ENCODE measurements at regions not wholly inside any gene's neighbourhood (a gene's known extent, or its start where the extent isn't known, plus 50 kb on each side); places are given as distances from the start of the nearest gene placed in this dataset.

DNA sequence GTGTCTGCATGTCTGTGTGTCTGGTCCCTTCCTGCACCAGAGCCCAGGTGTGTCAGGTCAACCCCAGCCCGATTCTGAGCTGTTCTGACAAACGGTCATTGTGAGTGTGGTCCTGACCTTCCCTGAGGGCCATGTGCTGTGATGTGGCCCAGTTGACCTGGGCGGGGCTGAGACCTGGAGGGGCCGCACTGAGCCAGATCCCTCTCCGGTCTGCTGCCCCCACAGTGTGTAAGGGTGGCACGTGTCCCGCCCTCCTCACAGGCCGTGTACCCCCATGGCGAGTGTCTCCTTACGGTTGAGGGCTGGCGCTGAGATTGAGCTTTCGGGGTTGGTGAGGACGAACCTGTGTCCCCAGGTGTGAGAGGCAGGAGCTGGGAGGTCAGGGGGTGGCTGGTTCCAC lies 136.5 kb downstream of the MRPL36 start:
- no peak overlapping the region for H3K4me2 ChIP-seq (ENCODE audit: low read length)
- H3K4me3 ChIP-seq (ENCODE audit: low read length), result no peak overlapping the region
- H3K4me1 ChIP-seq (ENCODE audit: control insufficient read depth, insufficient read depth, low read length), result no peaks in the 10 kb centered on the region
- no peaks in the 10 kb centered on the region for H3K9me3 ChIP-seq (replicated peaks; ENCODE audit: low read length)
- H3K27me3 ChIP-seq (ENCODE audit: control insufficient read depth, insufficient read depth, low read length), result peaks cover 75% of the 10 kb centered on the region
- H3K36me3 ChIP-seq (ENCODE audit: insufficient read depth, low read length), result no peaks in the 10 kb centered on the region
- H3K9ac ChIP-seq (ENCODE audit: low read depth, low read length), result no peak overlapping the region

DNA sequence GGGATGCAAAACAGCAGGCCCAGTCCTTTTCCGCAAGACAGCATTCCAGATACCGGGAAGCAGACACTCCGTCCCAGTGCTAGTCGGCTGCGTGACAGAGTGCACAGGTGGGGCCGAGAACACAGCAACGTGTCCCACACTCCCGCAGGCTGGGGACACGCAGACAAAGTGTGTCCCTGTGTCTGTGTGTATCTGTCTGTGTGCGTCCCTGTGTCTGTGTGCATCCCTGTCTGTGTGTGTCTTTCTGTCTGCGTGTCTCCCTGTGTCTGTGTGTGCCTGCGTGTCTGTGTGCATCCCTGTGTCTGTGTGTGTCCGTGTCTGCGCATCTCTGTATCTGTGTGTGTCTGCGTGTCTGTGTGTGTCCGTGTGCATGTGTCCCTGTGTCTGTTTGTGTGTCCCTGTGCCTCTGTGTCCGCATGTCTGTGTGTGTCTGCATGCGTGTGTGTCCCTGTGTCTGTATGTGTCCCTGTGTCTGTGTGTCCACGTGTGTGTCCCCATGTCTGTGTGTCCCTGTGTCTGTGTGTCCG lies 137.0 kb downstream of the MRPL36 start:
- Histone ChIP-seq H3K36me3 (ENCODE audit: insufficient read depth, low read length) (no peaks in the 10 kb centered on the region), H3K4me3 (ENCODE audit: low read length) (no peak overlapping the region), H3K4me1 (ENCODE audit: control insufficient read depth, insufficient read depth, low read length) (no peaks in the 10 kb centered on the region), H3K27me3 (ENCODE audit: control insufficient read depth, insufficient read depth, low read length) (peaks cover 73% of the 10 kb centered on the region), H3K4me2 (ENCODE audit: low read length) (no peak overlapping the region), H3K9me3 (replicated peaks; ENCODE audit: low read length) (no peaks in the 10 kb centered on the region), H3K9ac (ENCODE audit: low read depth, low read length) (no peak overlapping the region)

DNA sequence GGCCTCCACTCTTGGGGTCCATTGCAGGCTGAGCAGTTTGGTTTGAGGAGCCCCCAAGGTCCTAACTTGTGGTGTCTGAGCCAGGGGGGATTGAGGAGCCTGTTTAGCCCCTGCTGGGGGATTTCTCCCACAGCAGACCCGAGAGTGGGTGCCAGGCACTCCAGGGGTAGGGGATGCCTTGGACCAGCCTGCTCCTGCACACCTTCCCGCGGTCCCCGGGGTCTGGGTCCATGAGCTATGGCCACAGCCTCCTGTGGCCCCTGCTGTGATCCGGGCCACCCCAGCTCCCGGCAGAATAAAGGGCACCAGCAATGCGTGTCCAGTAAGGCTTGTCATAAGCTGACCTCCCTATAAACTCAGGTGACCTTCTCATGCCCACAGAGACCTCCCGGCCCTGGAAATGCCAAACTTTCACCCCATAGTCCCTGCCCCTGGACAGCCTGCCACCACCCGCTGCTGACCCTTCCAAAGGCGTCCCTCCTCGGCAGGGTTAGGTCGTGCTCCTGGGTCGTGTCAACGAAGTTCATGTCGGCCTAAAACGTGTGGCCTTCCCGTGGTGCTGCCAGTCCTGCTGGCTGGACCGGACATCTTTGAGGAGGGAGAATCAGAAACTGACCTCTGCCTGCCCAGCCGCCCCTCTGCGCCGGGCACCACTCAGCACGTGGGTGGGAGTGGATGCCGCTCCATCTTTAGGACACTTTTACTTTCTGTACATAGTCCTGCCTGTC lies 137.6 kb downstream of the MRPL36 start:
- no peak overlapping the region for H3K9ac ChIP-seq (ENCODE audit: low read depth, low read length)
- no peak overlapping the region for H3K4me3 ChIP-seq (ENCODE audit: low read length)
- H3K4me2 ChIP-seq (ENCODE audit: low read length), result no peak overlapping the region
- no peaks in the 10 kb centered on the region for H3K9me3 ChIP-seq (replicated peaks; ENCODE audit: low read length)
- H3K36me3 ChIP-seq (ENCODE audit: insufficient read depth, low read length), result no peaks in the 10 kb centered on the region
- H3K27me3 ChIP-seq (ENCODE audit: control insufficient read depth, insufficient read depth, low read length), result peaks cover 76% of the 10 kb centered on the region
- no peaks in the 10 kb centered on the region for H3K4me1 ChIP-seq (ENCODE audit: control insufficient read depth, insufficient read depth, low read length)

GRCh38 chr5:1661311-1661710 lies 137.6 kb upstream of the LPCAT1 start:
- Histone ChIP-seq H3K4me2 (ENCODE audit: low read length) (no peak overlapping the region), H3K9me3 (replicated peaks; ENCODE audit: low read length) (no peaks in the 10 kb centered on the region), H3K27me3 (ENCODE audit: control insufficient read depth, insufficient read depth, low read length) (peaks cover 76% of the 10 kb centered on the region), H3K36me3 (ENCODE audit: insufficient read depth, low read length) (no peaks in the 10 kb centered on the region), H3K4me3 (ENCODE audit: low read length) (no peak overlapping the region), H3K9ac (ENCODE audit: low read depth, low read length) (no peak overlapping the region), H3K4me1 (ENCODE audit: control insufficient read depth, insufficient read depth, low read length) (no peaks in the 10 kb centered on the region)

DNA sequence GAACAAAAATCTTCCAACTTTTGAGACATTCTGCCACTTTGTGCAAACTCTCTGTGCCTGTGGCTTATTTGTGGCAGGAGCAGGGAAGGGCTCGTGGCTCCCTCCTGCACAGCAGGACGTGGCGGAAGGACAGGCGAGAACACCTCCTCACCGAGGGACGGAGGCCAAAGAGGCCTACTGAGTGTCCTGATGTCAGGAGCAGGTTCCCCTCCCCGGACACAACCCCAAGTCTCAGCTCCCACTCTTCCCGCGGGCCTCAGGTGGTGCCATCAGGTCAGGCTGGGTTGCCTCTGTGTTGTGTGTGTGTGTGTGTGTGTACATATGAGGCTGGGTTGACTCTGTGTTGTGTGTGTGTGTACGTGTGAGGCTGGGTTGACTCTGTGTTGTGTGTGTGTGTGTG lies 136.8 kb upstream of the LPCAT1 start:
- Histone ChIP-seq H3K9ac (ENCODE audit: low read depth, low read length) (no peak overlapping the region), H3K4me2 (ENCODE audit: low read length) (no peak overlapping the region), H3K27me3 (ENCODE audit: control insufficient read depth, insufficient read depth, low read length) (peaks cover 75% of the 10 kb centered on the region)

GRCh38 chr5:1660001-1660400 lies 136.2 kb upstream of the LPCAT1 start:
- peaks cover 75% of the 10 kb centered on the region for H3K27me3 ChIP-seq (ENCODE audit: control insufficient read depth, insufficient read depth, low read length)
- H3K4me3 ChIP-seq (ENCODE audit: low read length), result no peak overlapping the region
- no peaks in the 10 kb centered on the region for H3K9me3 ChIP-seq (replicated peaks; ENCODE audit: low read length)
- no peaks in the 10 kb centered on the region for H3K4me1 ChIP-seq (ENCODE audit: control insufficient read depth, insufficient read depth, low read length)
- H3K36me3 ChIP-seq (ENCODE audit: insufficient read depth, low read length), result no peaks in the 10 kb centered on the region
- H3K4me2 ChIP-seq (ENCODE audit: low read length), result no peak overlapping the region
- no peak overlapping the region for H3K9ac ChIP-seq (ENCODE audit: low read depth, low read length)

More for the DNA sequence above, 136.8 kb upstream of the LPCAT1 start:
- H3K4me1 ChIP-seq (ENCODE audit: control insufficient read depth, insufficient read depth, low read length), result no peaks in the 10 kb centered on the region
- H3K36me3 ChIP-seq (ENCODE audit: insufficient read depth, low read length), result no peaks in the 10 kb centered on the region
- no peaks in the 10 kb centered on the region for H3K9me3 ChIP-seq (replicated peaks; ENCODE audit: low read length)
- H3K4me3 ChIP-seq (ENCODE audit: low read length), result no peak overlapping the region

GRCh38 chr5:1659100-1659981 lies 135.6 kb upstream of the LPCAT1 start:
- no peaks in the 10 kb centered on the region for H3K4me1 ChIP-seq (ENCODE audit: control insufficient read depth, insufficient read depth, low read length)
- no peak overlapping the region for H3K4me3 ChIP-seq (ENCODE audit: low read length)
- H3K36me3 ChIP-seq (ENCODE audit: insufficient read depth, low read length), result no peaks in the 10 kb centered on the region
- H3K4me2 ChIP-seq (ENCODE audit: low read length), result no peak overlapping the region
- no peaks in the 10 kb centered on the region for H3K9me3 ChIP-seq (replicated peaks; ENCODE audit: low read length)
- no peak overlapping the region for H3K9ac ChIP-seq (ENCODE audit: low read depth, low read length)
- peaks cover 72% of the 10 kb centered on the region for H3K27me3 ChIP-seq (ENCODE audit: control insufficient read depth, insufficient read depth, low read length)

- H3K27me3 ChIP-seq (ENCODE audit: control insufficient read depth, insufficient read depth, low read length), result peaks cover 72% of the 10 kb centered on the region
Measured at GRCh38 chr5:1658665-1659064, 134.9 kb upstream of the LPCAT1 start.

DNA sequence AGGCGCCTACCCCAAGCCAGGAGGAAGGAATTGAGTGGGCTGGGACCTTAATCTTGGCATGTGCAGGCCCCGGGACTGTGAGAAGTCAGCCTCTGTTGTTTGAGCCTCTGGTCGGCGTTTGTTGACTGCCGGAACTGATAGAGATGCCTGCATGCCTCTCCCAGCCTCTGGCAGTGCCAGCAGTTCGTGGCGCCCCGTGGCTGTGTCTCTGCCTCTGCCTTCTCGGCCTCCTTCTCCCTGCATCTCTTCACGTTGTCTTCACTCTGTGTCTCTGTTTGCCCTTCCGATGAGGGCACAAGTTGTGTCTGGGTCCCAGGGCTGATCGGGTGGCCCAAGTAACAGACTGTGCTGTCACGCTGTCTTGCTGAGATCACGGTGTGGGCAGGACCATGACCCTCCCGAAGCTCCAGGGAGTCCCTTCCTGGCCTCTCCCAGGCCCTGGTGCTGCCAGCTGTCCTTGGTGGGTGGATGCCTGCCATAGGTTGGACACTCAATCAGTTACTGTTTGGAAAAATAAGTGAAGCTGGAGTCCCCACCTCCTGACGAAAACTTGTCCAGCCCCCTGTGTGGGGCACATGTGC lies 133.5 kb upstream of the LPCAT1 start:
- H3K9ac ChIP-seq (ENCODE audit: low read depth, low read length), result no peak overlapping the region
- H3K4me1 ChIP-seq (ENCODE audit: control insufficient read depth, insufficient read depth, low read length), result no peaks in the 10 kb centered on the region
- peaks cover 79% of the 10 kb centered on the region for H3K27me3 ChIP-seq (ENCODE audit: control insufficient read depth, insufficient read depth, low read length)
- no peaks in the 10 kb centered on the region for H3K36me3 ChIP-seq (ENCODE audit: insufficient read depth, low read length)
- no peaks in the 10 kb centered on the region for H3K9me3 ChIP-seq (replicated peaks; ENCODE audit: low read length)
- no peak overlapping the region for H3K4me3 ChIP-seq (ENCODE audit: low read length)
- H3K4me2 ChIP-seq (ENCODE audit: low read length), result no peak overlapping the region

More at GRCh38 chr5:1658665-1659064, 134.9 kb upstream of the LPCAT1 start:
- Histone ChIP-seq H3K9me3 (replicated peaks; ENCODE audit: low read length) (no peaks in the 10 kb centered on the region), H3K9ac (ENCODE audit: low read depth, low read length) (no peak overlapping the region), H3K4me2 (ENCODE audit: low read length) (no peak overlapping the region), H3K36me3 (ENCODE audit: insufficient read depth, low read length) (no peaks in the 10 kb centered on the region), H3K4me3 (ENCODE audit: low read length) (no peak overlapping the region), H3K4me1 (ENCODE audit: control insufficient read depth, insufficient read depth, low read length) (no peaks in the 10 kb centered on the region)

DNA sequence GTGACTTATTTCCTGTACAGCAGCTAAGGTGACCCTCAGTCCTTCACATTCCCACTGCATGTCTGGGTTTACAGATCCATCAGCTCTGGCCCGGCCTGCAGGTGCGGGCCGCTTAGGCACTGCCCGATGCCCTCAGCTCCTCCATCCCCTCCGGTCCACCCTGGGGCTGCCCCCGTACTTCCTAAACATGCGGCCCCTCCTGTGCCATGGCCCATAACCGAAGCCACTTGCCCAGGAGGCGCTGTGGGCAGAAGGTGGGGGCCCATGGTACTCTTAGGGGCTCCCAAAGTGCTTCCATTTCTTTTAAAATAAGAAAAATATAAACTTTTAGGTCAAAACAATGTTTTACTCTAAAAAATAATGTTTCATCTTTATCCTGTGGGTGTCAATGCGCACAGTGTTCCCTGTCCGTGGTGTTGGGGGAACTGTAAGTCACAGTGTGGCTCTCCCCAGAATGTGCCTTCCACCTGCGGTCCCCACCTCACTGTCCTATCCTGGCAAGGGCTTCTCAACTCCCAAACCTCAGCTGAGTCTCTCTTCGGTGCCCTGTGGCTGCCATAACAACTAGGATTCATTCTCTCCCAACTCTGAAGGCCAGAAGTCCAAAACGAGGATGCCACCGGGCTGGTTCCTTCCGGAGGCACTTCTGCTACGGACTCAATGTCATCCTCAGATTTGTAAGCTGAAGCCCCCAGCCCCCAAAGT lies 132.7 kb upstream of the LPCAT1 start:
- H3K4me1 ChIP-seq (ENCODE audit: control insufficient read depth, insufficient read depth, low read length), result no peaks in the 10 kb centered on the region
- H3K9ac ChIP-seq (ENCODE audit: low read depth, low read length), result no peak overlapping the region
- H3K36me3 ChIP-seq (ENCODE audit: insufficient read depth, low read length), result no peaks in the 10 kb centered on the region
- H3K4me3 ChIP-seq (ENCODE audit: low read length), result no peak overlapping the region
- H3K27me3 ChIP-seq (ENCODE audit: control insufficient read depth, insufficient read depth, low read length), result peaks cover 77% of the 10 kb centered on the region
- no peak overlapping the region for H3K4me2 ChIP-seq (ENCODE audit: low read length)
- H3K9me3 ChIP-seq (replicated peaks; ENCODE audit: low read length), result no peaks in the 10 kb centered on the region
